IMR-90 (cell line): ENCODE measurements at regions not wholly inside any gene's neighbourhood (a gene's known extent, or its start where the extent isn't known, plus 50 kb on each side); places are given as distances from the start of the nearest gene placed in this dataset.
A peak's percentile ranks its signal among the peaks of the same experiment; 100 is the strongest.

Experiments used
- ATAC-seq: fragments of 200-7000 bp; cut with Tn5 transposase; 2 replicates; pipeline ENCODE4 v1.9.1; 2020; ENCODE audit warnings: low read depth, mild to moderate bottlenecking, moderate library complexity
- BruUV-seq: library from RNA; stranded (reverse); fragments of 400-500 nt; replicated peaks from 2 replicates; lab custom pipeline; 2021; lab: Mats Ljungman, UMichigan
- CTCF ChIA-PET: fragments of 300-600 bp; formaldehyde crosslinking; extraction: SDS; loops from one replicate; lab custom pipeline; 2021; ENCODE audit warnings: antibody characterized with exemption; lab: Yijun Ruan, JAX
- POLR2A ChIA-PET: fragments of 300-600 bp; sonication (Branson Sonifier 250); formaldehyde crosslinking; loops from one replicate; lab custom pipeline; 2022; ENCODE audit warnings: antibody characterized with exemption; ENCODE audit not compliant: unreplicated experiment; lab: Charles Lee
- DNase-seq: peaks from one replicate; pipeline ENCODE4 v3.0.0; 2013
- H2AFZ ChIP-seq: replicated peaks from 2 replicates; pipeline ENCODE3; 2013; ENCODE audit warnings: low read length, mild to moderate bottlenecking; ENCODE audit not compliant: poor library complexity
- H2AK5ac ChIP-seq: 2 replicates; pipeline ENCODE4 v1.6.1; 2013; ENCODE audit warnings: low read depth, low read length, inconsistent platforms
- H2AK9ac ChIP-seq: replicated peaks from 2 replicates; pipeline ENCODE3; 2013; ENCODE audit warnings: mild to moderate bottlenecking, low read depth, low read length, moderate library complexity; ENCODE audit not compliant: poor library complexity
- H2BK120ac ChIP-seq: 2 replicates; pipeline ENCODE4 v1.6.1; 2013; ENCODE audit warnings: low read depth, low read length, inconsistent platforms
- H2BK15ac ChIP-seq: 3 replicates; pipeline ENCODE4 v1.6.1; 2013; ENCODE audit warnings: low read depth, low read length, inconsistent platforms
- H2BK20ac ChIP-seq: 2 replicates; pipeline ENCODE4 v1.6.1; 2013; ENCODE audit warnings: low read depth, mild to moderate bottlenecking, inconsistent platforms, low read length, moderate library complexity
- H2BK5ac ChIP-seq: 2 replicates; pipeline ENCODE4 v1.6.1; 2013; ENCODE audit warnings: mild to moderate bottlenecking, low read depth, low read length, inconsistent platforms; ENCODE audit not compliant: poor library complexity, severe bottlenecking
- H3K14ac ChIP-seq: replicated peaks from 2 replicates; pipeline ENCODE4 v1.6.1; 2013; ENCODE audit warnings: low read depth, low read length, inconsistent platforms
- H3K18ac ChIP-seq: 2 replicates; pipeline ENCODE4 v1.6.1; 2013; ENCODE audit warnings: low read depth, low read length, control low read depth
- H3K23ac ChIP-seq: 2 replicates; pipeline ENCODE4 v1.6.1; 2013; ENCODE audit warnings: low read depth, low read length, inconsistent platforms
- H3K27ac ChIP-seq: 2 replicates; pipeline ENCODE4 v1.5.1; 2013; ENCODE audit warnings: mild to moderate bottlenecking, control low read depth, low read length; ENCODE audit not compliant: insufficient read depth
- H3K27me3 ChIP-seq: 2 replicates; pipeline ENCODE4 v1.6.1; 2013; ENCODE audit warnings: low read length; ENCODE audit not compliant: control insufficient read depth, insufficient read depth
- H3K36me3 ChIP-seq: 2 replicates; pipeline ENCODE4 v1.6.1; 2013; ENCODE audit warnings: low read length, mixed read lengths; ENCODE audit not compliant: control insufficient read depth, insufficient read depth
- H3K4ac ChIP-seq: 2 replicates; pipeline ENCODE4 v1.6.1; 2013; ENCODE audit warnings: low read depth, low read length, inconsistent platforms
- H3K4me1 ChIP-seq: 2 replicates; pipeline ENCODE4 v1.6.1; 2013; ENCODE audit warnings: low read length, mixed read lengths; ENCODE audit not compliant: control insufficient read depth, insufficient read depth
- H3K4me2 ChIP-seq: 2 replicates; pipeline ENCODE4 v1.6.1; 2013; ENCODE audit warnings: low read depth, mild to moderate bottlenecking, control low read depth, low read length, moderate library complexity
- H3K4me3 ChIP-seq: 2 replicates; pipeline ENCODE4 v1.5.1; 2013; ENCODE audit warnings: low read depth, mild to moderate bottlenecking, control low read depth, low read length, moderate library complexity; ENCODE audit not compliant: insufficient read depth
- H3K56ac ChIP-seq: 2 replicates; pipeline ENCODE4 v1.6.1; 2013; ENCODE audit warnings: low read length, inconsistent platforms; ENCODE audit not compliant: insufficient read depth; ENCODE audit errors: extremely low read depth
- H3K79me1 ChIP-seq, 2 experiments: 2 replicates each; pipeline ENCODE4 v1.6.1; 2013; ENCODE audit warnings: low read length in 2 of 2, inconsistent platforms in 1 of 2, low read depth in 1 of 2
- H3K9ac ChIP-seq: 2 replicates; pipeline ENCODE4 v1.6.1; 2013; ENCODE audit warnings: low read depth, low read length, control low read depth
- H3K9me1 ChIP-seq: 2 replicates; pipeline ENCODE4 v1.6.1; 2013; ENCODE audit warnings: low read length, inconsistent platforms; ENCODE audit not compliant: insufficient read depth
- H3K9me3 ChIP-seq: 2 replicates; pipeline ENCODE4 v1.6.1; 2013; ENCODE audit warnings: low read length; ENCODE audit not compliant: control insufficient read depth, insufficient read depth
- H4K20me1 ChIP-seq: 2 replicates; pipeline ENCODE4 v1.6.1; 2013; ENCODE audit warnings: low read length, inconsistent platforms; ENCODE audit not compliant: insufficient read depth
- H4K5ac ChIP-seq: 2 replicates; pipeline ENCODE4 v1.6.1; 2013; ENCODE audit warnings: mild to moderate bottlenecking, low read depth, low read length, control low read depth
- H4K8ac ChIP-seq, 2 experiments: 2 replicates each; pipeline ENCODE4 v1.6.1; 2013; ENCODE audit warnings: low read depth in 2 of 2, low read length in 2 of 2, control low read depth in 1 of 2, inconsistent platforms in 1 of 2
- H4K91ac ChIP-seq: 2 replicates; pipeline ENCODE4 v1.6.1; 2013; ENCODE audit warnings: low read depth, low read length, inconsistent platforms; ENCODE audit not compliant: insufficient read depth
- NFE2L2 ChIP-seq: fragments of 150-350 bp; IDR thresholded peaks from 2 replicates; pipeline ENCODE4 v1.6.1; 2016; ENCODE audit warnings: low read depth, mild to moderate bottlenecking, low read length
- POLR2A ChIP-seq: IDR thresholded peaks from 2 replicates; pipeline ENCODE4 v1.6.1; 2012; ENCODE audit warnings: mild to moderate bottlenecking, low read depth, low read length
- SMC3 ChIP-seq: fragments of 150-350 bp; IDR thresholded peaks from 2 replicates; pipeline ENCODE4 v1.6.1; 2016; ENCODE audit warnings: low read depth, mild to moderate bottlenecking, antibody characterized with exemption, low read length, moderate library complexity
- WGBS, 2 experiments: methylation state at CpG; one replicate each; pipeline versions ENCODE4 v1.1.5 to v1.1.7; 2013; ENCODE audit warnings: missing lambda C conversion rate in 2 of 2; ENCODE audit not compliant: insufficient read length in 1 of 2; ENCODE audit errors: extremely low coverage in 2 of 2; 5-methylcytosine and 5-hydroxymethylcytosine counted together
- dilution Hi-C: fragments of 300-500 bp; cut with HindIII; formaldehyde crosslinking; loops from one replicate; pipeline ENCODE4 v1.14.3; 2018; ENCODE audit warnings: low sequenced_read_pairs; ENCODE audit not compliant: unreplicated experiment
- in situ Hi-C: fragments of 300-500 bp; cut with MboI; formaldehyde crosslinking; loops from 3 replicates; pipeline ENCODE4 v1.14.3; 2019; ENCODE audit warnings: low sequenced_read_pairs, inconsistent platforms, mixed read lengths
- intact Hi-C: fragments of 100-400 bp; cut with micrococcal nuclease; formaldehyde crosslinking; loops from 2 replicates; pipeline ENCODE4 v1.10.0; 2022
- TF ChIP-seq, protein P1 (sequence below): fragments of 150-350 bp; IDR thresholded peaks from 2 replicates; pipeline ENCODE4 v1.6.1; 2017; ENCODE audit warnings: mild to moderate bottlenecking, antibody characterized with exemption, low read length, low read depth

DNA sequence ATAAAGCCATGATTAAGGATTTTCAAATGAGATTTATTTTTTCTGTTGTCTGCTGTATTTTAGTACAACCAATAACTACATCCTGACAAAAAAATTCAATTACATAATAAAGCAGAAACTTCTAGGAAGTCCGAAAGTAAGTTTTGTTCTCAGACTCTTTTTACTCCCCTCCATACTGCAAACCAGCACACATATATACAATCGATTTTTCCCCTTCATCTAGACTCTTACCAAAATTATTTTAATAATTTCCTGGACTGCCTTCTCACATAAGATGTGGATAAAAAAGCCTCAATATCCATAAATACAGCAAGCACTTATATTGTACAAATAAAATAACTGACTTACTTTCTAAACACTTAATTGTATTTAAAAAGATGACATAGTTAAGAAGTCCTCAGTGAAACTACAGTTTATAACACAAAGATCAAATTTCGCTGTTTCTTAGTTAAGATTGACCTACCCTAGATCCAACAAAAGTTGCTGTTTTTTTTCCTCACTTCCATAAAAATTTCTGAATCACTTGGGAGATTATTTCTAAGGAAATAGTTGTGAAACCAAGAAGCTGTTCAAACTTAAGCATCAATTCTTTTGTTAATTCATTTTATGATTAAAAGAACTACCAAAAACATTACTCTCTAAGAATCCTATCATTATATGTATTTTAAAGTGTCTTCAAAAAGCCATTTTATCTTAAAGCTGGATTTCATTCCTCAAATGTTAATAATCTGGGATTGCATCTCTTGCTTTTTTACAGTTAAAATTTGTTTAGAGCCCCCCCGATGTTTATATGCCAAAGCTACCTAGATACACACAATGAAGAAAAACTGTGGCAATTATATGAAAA, 74.7 kb upstream of the IFNE start:
- in situ Hi-C loops (loop anchor here (5.0 kb wide), 1 partner anchor 130 kb away; no protein-coding TSS in a partner anchor), dilution Hi-C loops (loop anchor here (25.0 kb wide), 1 partner anchor 230 kb away; no protein-coding TSS in a partner anchor), intact Hi-C loops (loop anchor here (1.0 to 10.0 kb wide), 5 partner anchors 8 to 438 kb away; partner anchors contain the start of genes CDKN2A, CDKN2B-AS1 and KLHL9)
- no peaks in the 10 kb centered on the region for H3K27me3 ChIP-seq
- DNase-seq = peak; percentile 42
- no peak overlapping the region for H2AK5ac ChIP-seq
- H3K9ac ChIP-seq = peak overlapping the region; percentile 54; the same call in 1 of the 2 replicates
- no peaks in the 10 kb centered on the region for H3K9me3 ChIP-seq
- ChIA-PET CTCF (interaction anchor here (0.6 to 1.7 kb wide), 2 partner anchors 90 to 132 kb away, joined by 4 to 7 read pairs; no protein-coding TSS in a partner anchor), POLR2A (no interaction called here)
- H3K27ac ChIP-seq = peak overlapping the region; percentile 55; the same call in 1 of the 2 replicates
- H2BK20ac ChIP-seq = no peak overlapping the region
- BruUV-seq = no TSS peak
- no peak overlapping the region for H4K91ac ChIP-seq
- no peak overlapping the region for H2BK120ac ChIP-seq
- TF ChIP-seq SMC3 = no peak
- TF ChIP-seq, protein P1, sequence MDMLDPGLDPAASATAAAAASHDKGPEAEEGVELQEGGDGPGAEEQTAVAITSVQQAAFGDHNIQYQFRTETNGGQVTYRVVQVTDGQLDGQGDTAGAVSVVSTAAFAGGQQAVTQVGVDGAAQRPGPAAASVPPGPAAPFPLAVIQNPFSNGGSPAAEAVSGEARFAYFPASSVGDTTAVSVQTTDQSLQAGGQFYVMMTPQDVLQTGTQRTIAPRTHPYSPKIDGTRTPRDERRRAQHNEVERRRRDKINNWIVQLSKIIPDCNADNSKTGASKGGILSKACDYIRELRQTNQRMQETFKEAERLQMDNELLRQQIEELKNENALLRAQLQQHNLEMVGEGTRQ = no peak
- TF ChIP-seq POLR2A = no peak
- no peak for TF ChIP-seq NFE2L2
- no peak overlapping the region for H2BK15ac ChIP-seq
- no peak overlapping the region; a peak in 1 of 4 replicates for H4K8ac ChIP-seq
- no peak overlapping the region for H4K5ac ChIP-seq
- 43% methylated on average over 1 of the region's 4 CpGs; no CpG with 5 or more reads in 1 of the 2 experiments for WGBS, 2 experiments
- no peak overlapping the region for H2AFZ ChIP-seq
- H3K18ac ChIP-seq = no peak overlapping the region
- no peaks in the 10 kb centered on the region for H3K36me3 ChIP-seq
- H3K4ac ChIP-seq = no peak overlapping the region
- H3K9me1 ChIP-seq = 0 out of 2 replicates have a peak, but pooled peaks cover 2% of the 10 kb centered on the region
- peak overlapping the region; percentile 90 for H2BK5ac ChIP-seq
- no peak overlapping the region for H2AK9ac ChIP-seq
- peak overlapping the region; percentile 26 for H3K4me3 ChIP-seq
- no peaks in the 10 kb centered on the region for H4K20me1 ChIP-seq
- peaks cover 0 to 19% of the 10 kb centered on the region in 2 experiments; a peak in 2 of 4 replicates for H3K79me1 ChIP-seq
- ATAC-seq = no peak
- H3K4me2 ChIP-seq = peak overlapping the region; percentile 99
- no peak overlapping the region for H3K14ac ChIP-seq
- no peak overlapping the region for H3K56ac ChIP-seq
- peak overlapping the region; percentile 12; the same call in 1 of the 2 replicates for H3K23ac ChIP-seq
- H3K4me1 ChIP-seq = peaks cover 12% of the 10 kb centered on the region
